GM13977 (cell line): ENCODE measurements at regions not wholly inside any gene's neighbourhood (a gene's known extent, or its start where the extent isn't known, plus 50 kb on each side); places are given as distances from the start of the nearest gene placed in this dataset.

Experiments used
- DNase-seq: peaks from one replicate; pipeline ENCODE4 v3.0.0; 2012; ENCODE audit warnings: low spot score
- CTCF ChIP-seq: IDR thresholded peaks from 2 replicates; pipeline ENCODE4 v1.5.1; 2012; ENCODE audit warnings: mild to moderate bottlenecking, control low read depth; ENCODE audit not compliant: insufficient read depth; ENCODE audit errors: extremely low read depth, missing control alignments
- in situ Hi-C: fragments of 300-500 bp; cut with MboI; formaldehyde crosslinking; loops from one replicate; pipeline ENCODE4 v1.12.0; 2022; ENCODE audit warnings: low sequenced_read_pairs, low pct_unique_long_range_greater_than_20kb, mixed read lengths, inconsistent platforms; ENCODE audit not compliant: unreplicated experiment

- in situ Hi-C loops: no loop called here
- TF ChIP-seq CTCF: no peak
- no peak for DNase-seq
Observed at GRCh38 chr5:87769157-87769556, 356.4 kb upstream of the CCNH start.

- no peak for DNase-seq
- no peak for TF ChIP-seq CTCF
- in situ Hi-C loops: no loop called here
Observed at GRCh38 chr5:87768190-87768589, 355.5 kb upstream of the CCNH start.

DNA sequence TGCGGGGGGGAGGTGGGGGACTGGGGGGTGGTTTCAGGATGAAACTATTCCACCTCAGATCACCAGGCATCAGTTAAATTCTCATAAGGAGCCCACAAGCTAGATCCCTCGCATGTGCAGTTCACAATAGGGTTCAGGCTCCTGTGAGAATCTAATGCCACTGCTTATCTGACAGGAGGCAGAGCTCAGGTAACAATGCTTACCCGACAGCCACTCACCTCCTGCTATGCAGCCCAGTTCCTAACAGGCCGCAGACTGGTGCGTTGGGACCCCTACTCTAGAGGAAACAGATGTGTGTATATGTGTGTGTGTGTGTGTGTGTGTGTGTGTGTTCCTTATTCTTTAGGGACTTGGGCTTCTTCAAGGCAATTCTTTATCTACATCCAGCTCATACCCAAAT lies 352.3 kb upstream of the CCNH start:
- no peak for DNase-seq
- in situ Hi-C loops: no loop called here

DNA sequence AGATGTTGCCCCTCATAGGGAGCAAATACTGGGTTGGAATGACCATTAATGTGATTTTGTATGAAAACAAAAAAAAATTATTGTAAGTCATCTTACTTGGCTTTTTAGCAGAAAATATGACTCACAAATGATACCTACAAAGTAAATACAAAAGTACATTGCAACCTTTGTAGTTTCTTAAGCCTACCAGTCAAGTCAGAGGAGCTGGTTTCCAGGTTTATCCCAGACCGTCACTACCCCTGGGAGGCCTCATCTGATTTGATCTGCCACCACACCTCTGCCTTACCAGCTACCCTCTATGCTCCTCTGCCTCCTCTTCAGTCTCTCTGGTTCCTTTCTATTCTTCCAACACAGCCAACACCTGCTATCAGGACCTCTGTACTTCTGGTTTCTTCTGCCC lies 349.9 kb upstream of the CCNH start:
- DNase-seq: no peak
- in situ Hi-C loops: no loop called here
- TF ChIP-seq CTCF: no peak

More for the DNA sequence above, 352.3 kb upstream of the CCNH start:
- TF ChIP-seq CTCF: no peak

DNA sequence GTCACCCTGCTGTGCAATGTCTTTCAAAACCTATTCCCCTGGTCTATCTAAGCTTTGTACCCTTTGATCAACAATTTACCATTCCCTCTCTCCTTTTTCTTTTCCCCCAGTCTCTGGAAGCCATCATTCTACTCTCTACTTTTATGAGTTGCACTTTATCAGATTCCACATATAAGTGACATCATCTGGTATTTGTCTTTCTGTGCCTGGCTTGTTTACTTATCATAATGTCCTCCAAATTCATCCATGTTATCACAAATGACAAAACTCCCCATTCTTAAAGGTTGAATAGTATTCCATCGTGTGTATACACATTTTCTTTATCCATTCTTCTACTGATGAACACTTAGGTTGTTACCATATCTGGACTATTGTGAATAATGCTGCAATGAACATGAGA lies 344.2 kb upstream of the CCNH start:
- no peak for TF ChIP-seq CTCF
- in situ Hi-C loops: no loop called here
- DNase-seq: no peak

- in situ Hi-C loops: no loop called here
- no peak for DNase-seq
- no peak for TF ChIP-seq CTCF
Observed at GRCh38 chr5:87755360-87755759, 342.6 kb upstream of the CCNH start.

DNA sequence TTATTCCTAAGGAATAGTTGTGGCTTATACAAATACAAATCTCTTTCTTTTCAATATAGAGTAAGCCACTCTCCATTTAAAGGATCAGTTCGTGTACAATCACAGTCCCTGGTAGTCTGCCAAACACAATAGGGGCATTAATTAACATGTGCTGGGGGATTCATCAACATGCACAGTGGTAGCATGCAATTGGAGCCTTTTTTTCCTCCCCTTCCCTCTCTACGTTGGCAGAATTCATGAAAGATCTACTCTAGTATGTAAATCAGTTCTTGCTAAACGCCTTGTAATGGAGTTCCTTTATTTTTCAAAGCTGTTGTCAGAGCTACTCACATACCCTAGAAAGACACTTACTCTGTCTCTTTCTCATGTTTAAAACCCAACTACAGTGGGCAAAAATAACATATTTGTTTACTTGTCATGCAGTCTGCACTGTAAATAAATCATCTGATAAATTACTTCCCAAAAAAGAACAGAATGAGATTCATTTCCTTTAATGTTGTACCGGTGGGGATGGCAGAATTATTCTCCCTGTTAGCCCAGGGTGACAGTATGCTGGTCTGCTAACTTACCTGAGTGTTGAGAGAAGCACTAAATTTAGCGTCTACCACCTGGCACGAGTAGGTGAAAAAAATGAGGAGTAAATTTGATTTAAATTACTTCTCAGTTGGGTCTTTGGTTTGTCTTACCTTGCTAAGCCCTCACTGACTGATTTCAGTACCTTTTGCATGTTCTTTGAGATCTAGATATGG lies 341.5 kb upstream of the CCNH start:
- in situ Hi-C loops: no loop called here
- TF ChIP-seq CTCF: no peak
- DNase-seq: no peak
